Gastroesophageal sphincter (tissue), 4 donors: ENCODE measurements at regions not wholly inside any gene's neighbourhood (a gene's known extent, or its start where the extent isn't known, plus 50 kb on each side); places are given as distances from the start of the nearest gene placed in this dataset.
"Not testable (repeated sequence)": the region's sequence is repeated elsewhere in the genome, so short reads cannot be mapped to it uniquely, and the experiment has no call there.

Source experiments
- ATAC-seq: fragments of 150-250 bp; one replicate; pipeline ENCODE4 v1.9.1; 2016; ENCODE audit warnings: mild to moderate bottlenecking, moderate library complexity
- H3K27ac ChIP-seq, 4 donors: fragments of 200-600 bp; sonication (generic) in 3 of 4; 1 replicate in 3 of 4; 2 replicates in 1 of 4; pipeline ENCODE4 v1.5.1; 2016 to 2019
- H3K27me3 ChIP-seq: fragments of 200-600 bp; sonication (generic); one replicate; pipeline ENCODE4 v1.5.1; 2019
- H3K36me3 ChIP-seq, 2 donors: fragments of 200-600 bp; sonication (generic); one replicate each; pipeline ENCODE4 v1.5.1; 2019; ENCODE audit warnings: control low read depth in 1 of 2
- H3K4me1 ChIP-seq, 3 donors: fragments of 200-600 bp; sonication (generic); 1 replicate in 2 of 3; 2 replicates in 1 of 3; pipeline ENCODE4 v1.5.1; 2016 to 2019; ENCODE audit warnings: control low read depth in 2 of 3
- H3K4me3 ChIP-seq, 2 donors: fragments of 200-600 bp; sonication (generic); one replicate each; pipeline ENCODE4 v1.5.1; 2019; ENCODE audit warnings: mild to moderate bottlenecking in 1 of 2, moderate library complexity in 1 of 2
- H3K9me3 ChIP-seq, 3 donors: fragments of 200-600 bp; sonication (generic); one replicate each; pipeline ENCODE4 v1.5.1; 2017 to 2019; ENCODE audit warnings: control low read depth in 2 of 3
- CTCF ChIP-seq, 4 experiments: fragments of 200-600 bp in 2 of 4; fragments of 450-650 bp in 2 of 4; sonication (generic) in 1 of 4; IDR thresholded peaks; one replicate each; pipeline ENCODE4 v1.5.1; 2017 to 2019; ENCODE audit warnings: antibody characterized with exemption in 4 of 4, mild to moderate bottlenecking in 2 of 4, moderate library complexity in 2 of 4
- EP300 ChIP-seq: sonication (generic); formaldehyde crosslinking; IDR thresholded peaks from one replicate; pipeline ENCODE4 v1.6.1; 2017; ENCODE audit warnings: antibody characterized with exemption, mild to moderate bottlenecking
- POLR2A ChIP-seq, 2 donors: fragments of 450-650 bp; IDR thresholded peaks; one replicate each; pipeline ENCODE4 v1.6.1; 2017; ENCODE audit warnings: antibody characterized with exemption in 2 of 2, mild to moderate bottlenecking in 2 of 2, moderate library complexity in 1 of 2
- POLR2AphosphoS5 ChIP-seq: sonication (generic); formaldehyde crosslinking; IDR thresholded peaks from one replicate; pipeline ENCODE4 v1.6.1; 2017; ENCODE audit warnings: antibody characterized with exemption
- WGBS, 2 donors: methylation state at CpG; one replicate each; pipeline ENCODE4 v1.1.5; 2018; ENCODE audit warnings: low coverage in 1 of 2; 5-methylcytosine and 5-hydroxymethylcytosine counted together

GRCh38 chr2:198283146-198283545, 478.8 kb downstream of the PLCL1 start:
- TF ChIP-seq POLR2A (IDR thresholded peaks at IDR 0.05): no peak
- TF ChIP-seq POLR2AphosphoS5: no peak
- H3K27me3 ChIP-seq: no peaks in the 10 kb centered on the region
- H3K36me3 ChIP-seq: no peaks in the 10 kb centered on the region
- H3K4me1 ChIP-seq: peaks cover 0 to 10% (median 0%) of the 10 kb centered on the region in 3 donors
- ATAC-seq: no peak
- no peaks in the 10 kb centered on the region for H3K9me3 ChIP-seq
- no peak overlapping the region for H3K4me3 ChIP-seq
- H3K27ac ChIP-seq: no peak overlapping the region
- 64 to 86% methylated on average over 2 of the region's 2 CpGs for WGBS, 2 donors

GRCh38 chr2:198282061-198282460, 477.7 kb downstream of the PLCL1 start:
- Histone ChIP-seq H3K9me3 (no peaks in the 10 kb centered on the region), H3K4me1 (peaks cover 0 to 10% (median 0%) of the 10 kb centered on the region in 3 donors), H3K36me3 (no peaks in the 10 kb centered on the region), H3K27me3 (no peaks in the 10 kb centered on the region), H3K4me3 (no peak overlapping the region), H3K27ac (no peak overlapping the region)
- WGBS, 2 donors: 84 to 90% methylated on average over 3 of the region's 3 CpGs
- TF ChIP-seq CTCF (IDR thresholded peaks at IDR 0.05) (no peak), POLR2A (IDR thresholded peaks at IDR 0.05) (no peak), EP300 (no peak), POLR2AphosphoS5 (no peak)
- ATAC-seq: no peak

GRCh38 chr2:198280145-198280544, 475.8 kb downstream of the PLCL1 start:
- Histone ChIP-seq H3K27ac (no peak overlapping the region), H3K27me3 (no peaks in the 10 kb centered on the region), H3K4me3 (no peak overlapping the region), H3K36me3 (no peaks in the 10 kb centered on the region), H3K4me1 (peaks cover 0 to 10% (median 0%) of the 10 kb centered on the region in 3 donors), H3K9me3 (no peaks in the 10 kb centered on the region)
- no peak for ATAC-seq
- WGBS, 2 donors: 57 to 83% methylated on average over 1 to 2 of the region's 2 CpGs
- TF ChIP-seq POLR2AphosphoS5 (no peak), EP300 (no peak), CTCF (IDR thresholded peaks at IDR 0.05) (no peak), POLR2A (IDR thresholded peaks at IDR 0.05) (no peak)

- H3K9me3 ChIP-seq: no peaks in the 10 kb centered on the region
- peak overlapping the region in 1 of 4 donors; percentile 24 for H3K27ac ChIP-seq
- H3K4me1 ChIP-seq: peaks cover 0 to 11% (median 0%) of the 10 kb centered on the region in 3 donors
- no peaks in the 10 kb centered on the region for H3K27me3 ChIP-seq
- no peak overlapping the region for H3K4me3 ChIP-seq
- TF ChIP-seq POLR2AphosphoS5: no peak
- 54 to 56% methylated on average over 5 of the region's 5 CpGs for whole genome bisulfite sequencing, 2 donors
- ATAC-seq: no peak
- no peaks in the 10 kb centered on the region for H3K36me3 ChIP-seq
These were observed 474.6 kb downstream of the PLCL1 start for GRCh38 chr2:198279026-198279425.

- peaks cover 0 to 16% (median 0%) of the 10 kb centered on the region in 3 donors for H3K4me1 ChIP-seq
- no peak overlapping the region for H3K27ac ChIP-seq
- H3K36me3 ChIP-seq: no peaks in the 10 kb centered on the region
- no peak overlapping the region for H3K4me3 ChIP-seq
- TF ChIP-seq POLR2A (IDR thresholded peaks at IDR 0.05): no peak
- no peak for TF ChIP-seq CTCF (IDR thresholded peaks at IDR 0.05)
- no peak for TF ChIP-seq EP300
- TF ChIP-seq POLR2AphosphoS5: no peak
- no peaks in the 10 kb centered on the region for H3K27me3 ChIP-seq
- 100% methylated on average over 2 of the region's 2 CpGs for WGBS, 2 donors
- ATAC-seq: no peak
- H3K9me3 ChIP-seq: no peaks in the 10 kb centered on the region
These were observed 472.8 kb downstream of the PLCL1 start for GRCh38 chr2:198277181-198277580.

- Histone ChIP-seq H3K27me3 (no peaks in the 10 kb centered on the region), H3K9me3 (no peaks in the 10 kb centered on the region), H3K4me3 (no peak overlapping the region), H3K36me3 (no peaks in the 10 kb centered on the region), H3K4me1 (peaks cover 0 to 7% (median 0%) of the 10 kb centered on the region in 3 donors), H3K27ac (no peak overlapping the region)
- TF ChIP-seq POLR2AphosphoS5: no peak
- no peak for TF ChIP-seq EP300
- no peak for TF ChIP-seq POLR2A (IDR thresholded peaks at IDR 0.05)
- TF ChIP-seq CTCF (IDR thresholded peaks at IDR 0.05): no peak
- 0 to 7% methylated on average over 1 of the region's 1 CpG for WGBS, 2 donors
- ATAC-seq: no peak
These were observed 469.3 kb downstream of the PLCL1 start for GRCh38 chr2:198273660-198274059.

GRCh38 chr2:198270157-198270556, 465.8 kb downstream of the PLCL1 start:
- not testable (repeated sequence) for H3K9me3 ChIP-seq, H3K4me1 ChIP-seq, H3K36me3 ChIP-seq, H3K4me3 ChIP-seq, H3K27me3 ChIP-seq, H3K27ac ChIP-seq, ATAC-seq
- WGBS, 2 donors: 100% methylated on average over 1 of the region's 2 CpGs; no CpG with 5 or more reads in 1 of the 2 donors
